OCI-LY1 (cell line): ENCODE measurements at regions not wholly inside any gene's neighbourhood (a gene's known extent, or its start where the extent isn't known, plus 50 kb on each side); places are given as distances from the start of the nearest gene placed in this dataset.

Experiments used
- H2AFZ ChIP-seq: fragments of 200-600 bp; sonication (generic), shearing (Covaris generic); 2 replicates; pipeline ENCODE4 v1.6.0; 2014; ENCODE audit warnings: antibody characterized with exemption, mild to moderate bottlenecking, low read length
- H3F3A ChIP-seq: fragments of 200-600 bp; sonication (generic), shearing (Covaris generic); 2 replicates; pipeline ENCODE4 v1.6.0; 2014; ENCODE audit warnings: mild to moderate bottlenecking, antibody characterized with exemption, low read length, moderate library complexity; ENCODE audit not compliant: insufficient read depth
- H3K27ac ChIP-seq: fragments of 200-600 bp; sonication (generic); 2 replicates; pipeline ENCODE4 v1.5.1; 2014; ENCODE audit warnings: low read length, mixed run types, mild to moderate bottlenecking, low read depth; ENCODE audit not compliant: poor library complexity, severe bottlenecking
- H3K27me3 ChIP-seq: fragments of 200-600 bp; sonication (generic); 2 replicates; pipeline ENCODE4 v1.6.0; 2014; ENCODE audit warnings: antibody characterized with exemption, mild to moderate bottlenecking, low read length, moderate library complexity; ENCODE audit not compliant: insufficient read depth
- H3K36me3 ChIP-seq: fragments of 200-600 bp; sonication (generic); 2 replicates; pipeline ENCODE4 v1.6.1; 2014; ENCODE audit warnings: mild to moderate bottlenecking, antibody characterized with exemption, low read length, moderate library complexity, mixed read lengths; ENCODE audit not compliant: insufficient read depth
- H3K4me1 ChIP-seq: fragments of 200-600 bp; sonication (generic); 2 replicates; pipeline ENCODE4 v1.5.1; 2014; ENCODE audit warnings: mild to moderate bottlenecking, low read length, moderate library complexity; ENCODE audit not compliant: insufficient read depth, severe bottlenecking
- H3K4me2 ChIP-seq: fragments of 200-600 bp; sonication (generic), shearing (Covaris generic); 2 replicates; pipeline ENCODE4 v1.6.1; 2014; ENCODE audit warnings: low read length
- H3K4me3 ChIP-seq: fragments of 200-600 bp; sonication (generic); 2 replicates; pipeline ENCODE4 v1.5.1; 2014; ENCODE audit warnings: low read length, low read depth, mild to moderate bottlenecking, mixed read lengths; ENCODE audit not compliant: poor library complexity, severe bottlenecking
- H3K79me2 ChIP-seq: fragments of 200-600 bp; shearing (Covaris generic); 2 replicates; pipeline ENCODE4 v1.6.1; 2016; ENCODE audit warnings: mixed run types, low read length, mixed read lengths; ENCODE audit not compliant: insufficient read depth
- H3K9ac ChIP-seq: fragments of 200-600 bp; sonication (generic), shearing (Covaris generic); 2 replicates; pipeline ENCODE4 v1.6.1; 2014; ENCODE audit warnings: mild to moderate bottlenecking, low read length, mixed read lengths
- H3K9me2 ChIP-seq: fragments of 200-600 bp; sonication (generic), shearing (Covaris generic); 2 replicates; pipeline ENCODE4 v1.6.1; 2014; ENCODE audit warnings: low read depth, mild to moderate bottlenecking, low read length, mixed read lengths
- H3K9me3 ChIP-seq: fragments of 200-600 bp; shearing (Covaris generic); 2 replicates; pipeline ENCODE4 v1.6.1; 2014; ENCODE audit warnings: low read length, mixed read lengths
- H4K20me1 ChIP-seq: fragments of 200-600 bp; sonication (generic), shearing (Covaris generic); 2 replicates; pipeline ENCODE4 v1.6.0; 2016; ENCODE audit warnings: mild to moderate bottlenecking, low read length; ENCODE audit not compliant: insufficient read depth
- CTCF ChIP-seq: fragments of 200-600 bp; sonication (generic), shearing (Covaris generic); IDR thresholded peaks from 2 replicates; pipeline ENCODE4 v1.5.1; 2017; ENCODE audit warnings: mild to moderate bottlenecking, antibody characterized with exemption, low read length, moderate library complexity, mixed read lengths
- EZH2 ChIP-seq: fragments of 200-600 bp; sonication (generic), shearing (Covaris generic); IDR thresholded peaks from 2 replicates; pipeline ENCODE4 v1.8.0; 2017; ENCODE audit warnings: borderline replicate concordance, mixed run types, mild to moderate bottlenecking, antibody characterized with exemption, low read length, moderate library complexity, mixed read lengths

GRCh38 chr17:77819497-77819896 is 139.0 kb upstream of the TNRC6C start:
- Histone ChIP-seq H3K27me3 (no peaks in the 10 kb centered on the region), H3K9me2 (no peaks in the 10 kb centered on the region), H3K4me3 (no peak overlapping the region), H4K20me1 (no peaks in the 10 kb centered on the region), H3K36me3 (no peaks in the 10 kb centered on the region), H3K4me1 (no peaks in the 10 kb centered on the region), H3K9ac (no peak overlapping the region), H3F3A (no peaks in the 10 kb centered on the region), H3K9me3 (no peaks in the 10 kb centered on the region), H3K79me2 (no peaks in the 10 kb centered on the region), H3K4me2 (no peak overlapping the region), H2AFZ (no peak overlapping the region), H3K27ac (no peak overlapping the region)
- TF ChIP-seq CTCF, result no peak
- TF ChIP-seq EZH2, result no peak

- Histone ChIP-seq H3K4me3 (no peak overlapping the region), H3F3A (no peaks in the 10 kb centered on the region), H3K4me1 (no peaks in the 10 kb centered on the region), H2AFZ (no peak overlapping the region), H4K20me1 (no peaks in the 10 kb centered on the region), H3K36me3 (no peaks in the 10 kb centered on the region), H3K27me3 (no peaks in the 10 kb centered on the region), H3K4me2 (no peak overlapping the region), H3K9ac (no peak overlapping the region), H3K27ac (no peak overlapping the region), H3K9me2 (no peaks in the 10 kb centered on the region), H3K79me2 (no peaks in the 10 kb centered on the region), H3K9me3 (no peaks in the 10 kb centered on the region)
- TF ChIP-seq EZH2 (no peak), CTCF (no peak)
These were observed 137.4 kb upstream of the TNRC6C start for GRCh38 chr17:77821114-77821513.

GRCh38 chr17:77822302-77823030 is 136.0 kb upstream of the TNRC6C start:
- no peaks in the 10 kb centered on the region for H3F3A ChIP-seq

More at GRCh38 chr17:77822302-77823030, 136.0 kb upstream of the TNRC6C start:
- Histone ChIP-seq H3K27ac (no peak overlapping the region), H3K4me2 (no peak overlapping the region), H4K20me1 (no peaks in the 10 kb centered on the region), H3K79me2 (no peaks in the 10 kb centered on the region), H3K4me1 (no peaks in the 10 kb centered on the region), H3K9me2 (no peaks in the 10 kb centered on the region), H3K27me3 (no peaks in the 10 kb centered on the region), H2AFZ (no peak overlapping the region), H3K4me3 (no peak overlapping the region), H3K36me3 (no peaks in the 10 kb centered on the region), H3K9me3 (no peaks in the 10 kb centered on the region), H3K9ac (no peak overlapping the region)
- no peak for TF ChIP-seq CTCF
- TF ChIP-seq EZH2, result no peak
